Large intestine (tissue), 3 donors: ENCODE measurements at regions not wholly inside any gene's neighbourhood (a gene's known extent, or its start where the extent isn't known, plus 50 kb on each side); places are given as distances from the start of the nearest gene placed in this dataset.

Experiments used
- DNase-seq, 2 donors: peaks; one replicate each; pipeline versions ENCODE4 v3.0.0 to v3.0.0-alpha.2; 2013
- H3K27ac ChIP-seq: one replicate; pipeline ENCODE4 v1.5.1; 2013; ENCODE audit warnings: low read length
- H3K27me3 ChIP-seq: 2 replicates; pipeline ENCODE4 v1.6.1; 2013; ENCODE audit warnings: low read length; ENCODE audit not compliant: control insufficient read depth, insufficient read depth
- H3K36me3 ChIP-seq: 2 replicates; pipeline ENCODE4 v1.6.1; 2013; ENCODE audit warnings: low read length; ENCODE audit not compliant: control insufficient read depth, insufficient read depth
- H3K4me1 ChIP-seq: one replicate; pipeline ENCODE4 v1.6.1; 2013; ENCODE audit warnings: low read length; ENCODE audit not compliant: control insufficient read depth, insufficient read depth
- H3K4me3 ChIP-seq: one replicate; pipeline ENCODE4 v1.5.1; 2013; ENCODE audit warnings: low read length
- H3K9me3 ChIP-seq: one replicate; pipeline ENCODE4 v1.6.1; 2013; ENCODE audit warnings: mild to moderate bottlenecking, low read depth, low read length, moderate library complexity; ENCODE audit not compliant: control insufficient read depth
- WGBS: methylation state at CpG from one replicate; pipeline ENCODE4 v1.1.5; 2013; ENCODE audit warnings: low lambda C conversion rate; ENCODE audit not compliant: insufficient coverage; 5-methylcytosine and 5-hydroxymethylcytosine counted together

DNA sequence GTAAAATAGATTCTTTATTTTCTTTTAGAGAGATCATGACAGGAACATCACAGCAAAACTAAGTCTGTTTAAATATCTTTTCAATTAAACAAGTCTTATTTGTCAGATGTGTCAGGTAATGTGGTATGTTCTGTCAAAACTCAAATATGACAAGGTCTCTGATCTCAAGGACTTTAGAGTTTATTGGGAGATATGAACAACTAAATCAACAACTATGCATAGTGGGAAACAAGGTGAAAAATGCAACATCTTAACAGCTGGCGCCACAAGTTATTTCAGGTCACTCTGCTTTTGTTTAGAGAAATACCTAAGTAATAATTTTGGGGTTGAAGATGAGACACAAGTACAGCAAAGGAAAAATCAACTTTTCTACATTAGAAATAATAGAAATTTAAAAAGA, 779.4 kb upstream of the ADGRL4 start:
- no peak for DNase-seq
- 100% methylated on average over 1 of the region's 1 CpG for WGBS
- Histone ChIP-seq H3K27me3 (no peaks in the 10 kb centered on the region), H3K4me1 (no peaks in the 10 kb centered on the region), H3K4me3 (no peak overlapping the region), H3K36me3 (no peaks in the 10 kb centered on the region), H3K9me3 (no peaks in the 10 kb centered on the region), H3K27ac (no peak overlapping the region)

DNA sequence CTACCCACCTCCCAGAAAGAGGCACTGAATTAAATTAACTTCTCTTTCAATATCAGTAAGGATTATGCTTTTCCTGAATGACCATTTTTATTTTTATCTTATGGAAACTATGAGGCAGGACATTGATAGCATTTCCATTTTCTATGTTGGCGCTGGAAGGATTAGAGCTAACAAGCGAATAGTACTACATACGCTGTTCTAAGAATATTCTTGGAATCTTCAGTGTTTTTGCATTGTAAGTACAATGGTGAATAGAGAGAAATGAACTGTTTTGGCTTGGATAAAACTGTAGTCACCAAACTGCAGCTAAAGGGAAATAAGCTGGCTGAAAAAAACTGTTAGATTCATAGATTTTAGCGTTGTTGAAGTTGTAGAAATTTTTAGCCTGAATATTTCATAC, 779.0 kb upstream of the ADGRL4 start:
- 96% methylated on average over 3 of the region's 4 CpGs for WGBS

DNA sequence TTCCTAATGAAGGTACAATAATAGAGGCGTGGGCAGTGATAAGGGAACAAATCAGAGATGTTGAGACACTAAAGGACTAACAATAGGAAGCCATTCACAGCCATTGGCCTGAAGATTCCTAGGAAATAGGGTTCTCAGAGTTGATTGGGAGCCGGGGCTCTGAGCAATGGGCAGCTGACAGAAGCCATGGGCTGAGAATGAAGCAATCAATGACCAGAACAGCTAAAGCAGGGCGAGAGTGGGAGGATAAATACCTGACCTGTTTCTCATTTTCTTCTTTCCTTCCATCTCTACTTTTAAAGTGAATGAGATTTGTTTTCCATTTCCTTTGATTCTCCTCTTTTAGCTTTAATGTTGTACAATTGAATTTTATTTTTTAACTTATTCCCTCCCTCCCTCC, 774.7 kb upstream of the ADGRL4 start:
- whole genome bisulfite sequencing, result no CpG with 5 or more reads among the region's 3 CpGs
- DNase-seq, result no peak
- H3K9me3 ChIP-seq, result no peaks in the 10 kb centered on the region
- H3K36me3 ChIP-seq, result no peaks in the 10 kb centered on the region
- no peak overlapping the region for H3K4me3 ChIP-seq
- no peaks in the 10 kb centered on the region for H3K4me1 ChIP-seq
- no peak overlapping the region for H3K27ac ChIP-seq
- H3K27me3 ChIP-seq, result no peaks in the 10 kb centered on the region

More for the DNA sequence above, 779.0 kb upstream of the ADGRL4 start:
- no peaks in the 10 kb centered on the region for H3K27me3 ChIP-seq
- no peak for DNase-seq
- H3K36me3 ChIP-seq, result no peaks in the 10 kb centered on the region
- H3K4me3 ChIP-seq, result no peak overlapping the region
- H3K4me1 ChIP-seq, result no peaks in the 10 kb centered on the region
- no peak overlapping the region for H3K27ac ChIP-seq
- H3K9me3 ChIP-seq, result no peaks in the 10 kb centered on the region

DNA sequence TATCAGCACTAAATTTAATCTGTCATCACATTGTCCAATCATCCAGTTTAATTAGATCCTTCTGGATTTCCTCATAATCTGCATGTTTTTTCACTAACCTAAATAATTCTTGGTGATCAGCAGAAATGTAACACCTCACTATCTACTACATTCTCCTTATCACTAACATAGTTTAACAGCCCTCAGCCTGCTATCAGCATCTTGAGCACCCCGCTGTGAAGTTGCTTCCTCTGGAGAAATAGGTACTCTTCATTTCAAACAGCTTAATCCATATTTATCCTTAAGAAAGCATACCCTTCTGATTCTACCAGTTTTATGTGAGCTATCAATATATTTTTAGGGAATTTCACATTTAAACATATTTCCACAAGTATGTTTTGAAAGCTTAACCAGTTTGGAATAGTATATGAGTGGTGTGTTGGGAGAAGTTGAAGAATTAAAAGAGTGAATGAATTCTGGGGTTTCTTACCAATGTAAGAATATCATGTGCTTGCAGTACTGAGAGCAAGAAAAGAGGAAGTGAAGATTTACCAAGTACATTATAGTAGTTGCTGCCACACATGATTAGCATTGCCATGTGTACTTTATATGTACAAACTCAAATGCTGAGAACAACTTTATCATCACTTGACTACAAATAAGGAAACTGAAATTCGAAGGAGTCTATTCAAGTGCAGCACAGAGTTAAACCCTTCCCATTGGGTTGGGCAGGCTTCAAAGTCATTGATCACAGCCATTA, 771.1 kb upstream of the ADGRL4 start:
- WGBS, result no CpG with 5 or more reads among the region's 2 CpGs
- no peak overlapping the region for H3K4me3 ChIP-seq
- no peak for DNase-seq
- no peak overlapping the region for H3K27ac ChIP-seq
- H3K27me3 ChIP-seq, result no peaks in the 10 kb centered on the region
- H3K4me1 ChIP-seq, result no peaks in the 10 kb centered on the region
- H3K36me3 ChIP-seq, result no peaks in the 10 kb centered on the region
- H3K9me3 ChIP-seq, result no peaks in the 10 kb centered on the region

DNA sequence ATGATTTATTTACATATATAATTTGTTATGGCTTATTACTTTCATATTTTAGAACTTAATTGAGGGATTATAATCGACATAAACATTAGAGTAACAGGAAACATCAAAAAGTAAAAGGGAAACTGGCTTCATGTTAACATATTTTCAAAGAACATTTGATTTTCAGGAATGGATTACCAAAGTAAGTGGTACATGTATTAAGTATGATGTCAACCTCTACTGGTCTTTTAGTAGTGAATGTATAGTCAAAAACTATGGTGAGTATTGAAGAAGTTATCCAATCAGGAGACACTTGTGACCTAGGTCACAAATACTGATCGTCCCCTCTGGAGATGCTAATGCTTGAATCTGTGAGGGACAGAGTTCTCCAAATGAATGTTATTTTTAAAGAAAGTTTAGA, 768.9 kb upstream of the ADGRL4 start:
- no peaks in the 10 kb centered on the region for H3K9me3 ChIP-seq
- H3K4me1 ChIP-seq, result no peaks in the 10 kb centered on the region
- 73% methylated on average over 2 of the region's 2 CpGs for WGBS
- H3K4me3 ChIP-seq, result no peak overlapping the region
- H3K27ac ChIP-seq, result no peak overlapping the region
- H3K27me3 ChIP-seq, result no peaks in the 10 kb centered on the region
- H3K36me3 ChIP-seq, result no peaks in the 10 kb centered on the region
- DNase-seq, result no peak

DNA sequence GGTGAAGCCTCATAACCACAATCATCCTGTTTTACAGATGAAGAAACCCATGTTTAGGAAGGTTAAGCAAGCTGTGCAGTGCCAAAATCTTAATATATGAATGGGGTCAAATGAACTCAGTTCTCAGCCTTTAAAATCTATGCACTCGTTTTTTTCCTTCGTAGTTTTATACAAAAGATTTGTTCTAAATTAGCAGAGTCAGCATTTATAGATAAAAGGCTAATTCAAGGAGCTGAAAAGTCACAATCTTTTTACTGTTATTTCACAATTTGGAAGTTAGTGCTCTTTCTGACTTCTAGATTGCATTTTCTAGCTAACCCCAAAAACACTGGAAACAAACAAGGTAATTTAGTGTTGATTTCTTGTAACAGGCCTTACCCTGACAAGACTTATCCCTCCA, 766.9 kb upstream of the ADGRL4 start:
- Histone ChIP-seq H3K27me3 (no peaks in the 10 kb centered on the region), H3K27ac (no peak overlapping the region), H3K36me3 (no peaks in the 10 kb centered on the region), H3K9me3 (no peaks in the 10 kb centered on the region), H3K4me3 (no peak overlapping the region), H3K4me1 (no peaks in the 10 kb centered on the region)
- WGBS, result 100% methylated on average over 2 of the region's 2 CpGs
- no peak for DNase-seq

DNA sequence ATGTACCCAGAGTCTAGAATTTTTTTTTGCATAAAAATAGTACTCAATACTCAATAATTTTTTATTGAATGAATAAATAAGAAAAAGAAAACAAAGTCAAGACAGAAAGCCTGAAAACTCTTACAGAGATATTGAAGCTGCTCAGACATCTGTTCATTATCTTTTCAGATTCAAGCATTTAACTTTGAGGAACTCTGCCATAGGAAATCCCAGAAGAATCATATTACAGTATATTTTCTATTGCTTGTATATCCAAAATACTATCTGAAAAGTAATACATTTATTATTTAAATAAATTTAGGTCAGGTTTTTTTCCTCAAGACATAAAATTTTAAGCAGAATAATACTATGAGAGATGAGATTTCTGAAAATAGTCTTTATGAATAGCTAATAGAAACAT, 755.9 kb upstream of the ADGRL4 start:
- Histone ChIP-seq H3K27me3 (no peaks in the 10 kb centered on the region), H3K27ac (no peak overlapping the region), H3K9me3 (no peaks in the 10 kb centered on the region), H3K4me3 (no peak overlapping the region), H3K4me1 (no peaks in the 10 kb centered on the region), H3K36me3 (no peaks in the 10 kb centered on the region)
- DNase-seq, result no peak

DNA sequence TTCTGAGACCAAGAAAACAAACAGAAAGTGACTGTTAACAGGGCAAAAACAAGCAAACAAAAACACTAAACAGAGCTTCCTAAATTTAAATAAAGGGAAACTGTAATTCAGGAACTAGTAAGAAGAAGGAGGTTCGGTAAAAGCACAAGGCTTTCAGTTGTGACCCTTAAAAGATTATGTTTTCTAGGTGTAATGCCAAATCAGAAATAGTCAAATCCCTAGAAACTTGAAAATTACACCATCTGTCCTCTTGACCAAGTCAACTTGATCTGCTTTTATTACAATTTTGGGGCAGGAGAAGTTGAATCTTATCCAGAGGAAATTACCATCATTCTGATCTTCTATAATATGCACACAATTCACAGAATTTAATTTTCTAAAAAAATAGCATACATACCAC, 754.0 kb upstream of the ADGRL4 start:
- Histone ChIP-seq H3K9me3 (no peaks in the 10 kb centered on the region), H3K4me1 (no peaks in the 10 kb centered on the region), H3K27ac (no peak overlapping the region), H3K4me3 (no peak overlapping the region), H3K36me3 (no peaks in the 10 kb centered on the region), H3K27me3 (no peaks in the 10 kb centered on the region)
- WGBS, result 100% methylated on average over 1 of the region's 1 CpG
- DNase-seq, result no peak

DNA sequence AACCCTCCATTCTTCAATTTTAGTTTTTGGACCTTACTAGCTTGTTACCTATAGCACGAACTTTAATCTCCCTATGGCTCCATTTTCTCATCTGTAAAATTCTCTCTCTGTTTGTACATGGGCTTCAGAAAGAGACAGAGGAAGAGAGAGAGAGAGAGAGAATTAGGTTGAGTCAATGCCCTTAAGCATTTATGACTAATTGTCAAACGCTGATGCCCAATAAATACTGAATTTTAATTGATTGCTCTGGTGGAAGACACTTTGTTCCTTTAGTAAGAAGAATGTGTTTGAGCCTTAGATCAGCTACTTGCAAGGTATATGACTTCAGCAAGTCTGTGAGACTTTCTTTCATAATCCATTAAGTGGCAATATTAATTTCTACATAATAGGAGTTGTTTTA, 743.1 kb upstream of the ADGRL4 start:
- no peaks in the 10 kb centered on the region for H3K27me3 ChIP-seq
- H3K4me1 ChIP-seq, result no peaks in the 10 kb centered on the region
- DNase-seq, result no peak
- no peak overlapping the region for H3K4me3 ChIP-seq
- H3K9me3 ChIP-seq, result no peaks in the 10 kb centered on the region
- no peak overlapping the region for H3K27ac ChIP-seq
- WGBS, result 100% methylated on average over 1 of the region's 2 CpGs
- no peaks in the 10 kb centered on the region for H3K36me3 ChIP-seq

DNA sequence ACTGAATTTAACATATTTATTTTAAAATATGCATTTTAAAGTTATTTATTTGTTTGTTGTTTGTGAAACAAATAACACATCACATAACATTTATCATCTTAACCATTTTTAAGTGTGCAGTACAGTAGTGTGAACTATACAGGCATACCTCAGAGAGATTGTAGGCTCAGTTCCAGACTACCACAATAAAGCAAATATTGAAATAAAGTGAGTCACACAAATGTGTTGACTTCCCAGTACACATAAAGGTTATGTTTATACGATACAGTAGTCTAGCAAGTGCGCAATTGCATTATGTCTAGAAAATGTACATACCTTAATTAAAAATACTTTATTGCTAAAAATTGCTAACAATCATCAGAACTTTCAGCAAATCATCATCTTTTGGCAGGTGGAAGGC, 739.4 kb upstream of the ADGRL4 start:
- H3K27ac ChIP-seq, result no peak overlapping the region
- no peaks in the 10 kb centered on the region for H3K36me3 ChIP-seq
- H3K9me3 ChIP-seq, result no peaks in the 10 kb centered on the region
- DNase-seq, result no peak
- no peak overlapping the region for H3K4me3 ChIP-seq
- no peaks in the 10 kb centered on the region for H3K4me1 ChIP-seq
- no peaks in the 10 kb centered on the region for H3K27me3 ChIP-seq
- no CpG with 5 or more reads among the region's 2 CpGs for WGBS

DNA sequence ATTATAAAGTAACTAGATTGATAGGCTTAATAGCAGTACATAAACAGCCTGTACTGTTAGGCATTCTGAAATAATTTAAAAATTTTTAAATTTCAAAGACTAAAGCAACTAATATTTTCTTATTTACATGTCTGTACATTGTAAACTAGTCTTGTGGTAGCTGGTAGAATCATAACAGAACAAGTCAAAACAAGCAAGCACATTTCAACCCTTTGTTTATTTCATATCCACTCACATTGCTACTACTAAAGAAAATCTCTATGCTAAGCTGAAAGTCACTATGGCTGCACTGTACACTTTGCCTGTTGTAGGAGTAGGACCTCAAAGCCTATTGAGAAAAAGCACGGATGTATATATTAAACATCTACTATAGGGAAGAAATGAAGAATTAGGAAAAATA, 738.2 kb upstream of the ADGRL4 start:
- no peaks in the 10 kb centered on the region for H3K27me3 ChIP-seq
- H3K27ac ChIP-seq, result no peak overlapping the region
- 92% methylated on average over 1 of the region's 1 CpG for WGBS
- no peaks in the 10 kb centered on the region for H3K36me3 ChIP-seq
- DNase-seq, result no peak
- no peak overlapping the region for H3K4me3 ChIP-seq
- no peaks in the 10 kb centered on the region for H3K9me3 ChIP-seq
- no peaks in the 10 kb centered on the region for H3K4me1 ChIP-seq
